ENCODE measurements at regions not wholly inside any gene's neighbourhood (a gene's known extent, or its start where the extent isn't known, plus 50 kb on each side); places are given as distances from the start of the nearest gene placed in this dataset.
"Not testable (repeated sequence)": the region's sequence is repeated elsewhere in the genome, so short reads cannot be mapped to it uniquely, and the experiment has no call there.

- no peak for DNase-seq
These were observed 616.7 kb downstream of the MCTP2 start for GRCh38 chr15:94848054-94848453.

GRCh38 chr15:94855018-94855408 is 623.7 kb downstream of the MCTP2 start:
- no peak for DNase-seq

GRCh38 chr15:94855409-94856266 is 624.3 kb downstream of the MCTP2 start:
- no peak for DNase-seq

GRCh38 chr15:94856267-94856854 is 625.0 kb downstream of the MCTP2 start:
- no peak for DNase-seq

GRCh38 chr15:94857466-94857865 is 626.1 kb downstream of the MCTP2 start:
- DNase-seq: no peak

GRCh38 chr15:94858011-94858410 is 626.6 kb downstream of the MCTP2 start:
- no peak for DNase-seq

GRCh38 chr15:94858449-94858848 is 627.1 kb downstream of the MCTP2 start:
- DNase-seq: no peak

GRCh38 chr15:94858920-94859319 is 627.6 kb downstream of the MCTP2 start:
- DNase-seq: no peak

- DNase-seq: no peak
These were observed 633.2 kb downstream of the MCTP2 start for GRCh38 chr15:94864600-94864999.

GRCh38 chr15:94868265-94868664 is 636.9 kb downstream of the MCTP2 start:
- DNase-seq: not testable (repeated sequence)

GRCh38 chr15:94875550-94875949 is 644.2 kb downstream of the MCTP2 start:
- no peak for DNase-seq

GRCh38 chr15:94877833-94878232 is 646.5 kb downstream of the MCTP2 start:
- DNase-seq: no peak

- DNase-seq: no peak
These were observed 650.8 kb downstream of the MCTP2 start for GRCh38 chr15:94882071-94882712.

GRCh38 chr15:94887391-94887790 is 656.0 kb downstream of the MCTP2 start:
- DNase-seq: no peak

- DNase-seq: no peak
These were observed 657.8 kb downstream of the MCTP2 start for GRCh38 chr15:94889153-94889552.

- no peak for DNase-seq
These were observed 661.7 kb downstream of the MCTP2 start for GRCh38 chr15:94893091-94893490.

GRCh38 chr15:94894056-94894455 is 662.7 kb downstream of the MCTP2 start:
- DNase-seq: no peak

GRCh38 chr15:94909510-94909909 is 678.1 kb downstream of the MCTP2 start:
- no peak for DNase-seq

- DNase-seq: no peak
These were observed 678.8 kb downstream of the MCTP2 start for GRCh38 chr15:94910166-94910565.

GRCh38 chr15:94912760-94913159 is 681.4 kb downstream of the MCTP2 start:
- DNase-seq: no peak

- DNase-seq: no peak
These were observed 685.7 kb downstream of the MCTP2 start for GRCh38 chr15:94917068-94917467.

GRCh38 chr15:94921936-94922335 is 690.6 kb downstream of the MCTP2 start:
- DNase-seq: no peak

GRCh38 chr15:94924057-94924456 is 692.7 kb downstream of the MCTP2 start:
- no peak for DNase-seq

- DNase-seq: no peak
These were observed 693.7 kb downstream of the MCTP2 start for GRCh38 chr15:94924971-94925598.

All from fibroblast of skin of right quadriceps (primary cell).